Erythroblast (primary cell): ENCODE measurements at regions not wholly inside any gene's neighbourhood (a gene's known extent, or its start where the extent isn't known, plus 50 kb on each side); places are given as distances from the start of the nearest gene placed in this dataset.

Source experiments
- GATA1 ChIP-seq: IDR thresholded peaks from 2 replicates; pipeline ENCODE4 v1.6.1; 2011; ENCODE audit warnings: low read depth, mild to moderate bottlenecking, control low read depth, low read length, moderate library complexity
- POLR2A ChIP-seq: IDR thresholded peaks from 2 replicates; pipeline ENCODE4 v1.6.1; 2011; ENCODE audit warnings: mild to moderate bottlenecking, low read length

DNA sequence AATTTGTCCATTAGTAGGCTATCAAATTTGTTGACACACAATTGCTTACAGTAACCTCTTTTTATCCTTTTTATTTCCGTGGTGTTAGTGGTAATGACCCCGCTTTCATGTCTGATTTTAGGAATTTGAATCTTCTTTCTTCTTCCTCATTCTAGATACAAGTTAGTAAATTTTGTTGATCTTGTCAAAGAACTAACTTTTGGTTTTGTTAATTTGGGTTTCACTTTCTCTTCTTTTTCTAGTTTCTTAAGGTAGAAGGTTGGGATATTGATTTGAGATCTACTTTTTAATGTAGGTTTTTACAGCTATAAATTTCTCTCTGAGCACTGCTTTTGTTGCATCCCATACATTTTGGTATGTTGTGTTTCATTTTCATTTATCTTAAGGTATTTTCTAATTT is 53.3 kb upstream of the SLC7A1 start:
- TF ChIP-seq POLR2A (no peak), GATA1 (no peak)
